SK-N-SH (cell line): ENCODE measurements at regions not wholly inside any gene's neighbourhood (a gene's known extent, or its start where the extent isn't known, plus 50 kb on each side); places are given as distances from the start of the nearest gene placed in this dataset.

Experiments used
- CTCF ChIA-PET: fragments of 300-600, 350-600 bp; formaldehyde crosslinking; extraction: SDS; loops from one replicate; lab custom pipeline; 2021; lab: Yijun Ruan, JAX
- POLR2A ChIA-PET: fragments of 350-600 bp; sonication (Branson Sonifier 250); formaldehyde crosslinking; extraction: SDS; loops from one replicate; lab custom pipeline; 2020; ENCODE audit warnings: antibody characterized with exemption, inconsistent platforms; lab: Yijun Ruan, JAX
- DNase-seq: peaks from one replicate; pipeline ENCODE4 v3.0.0; 2012
- H2AFZ ChIP-seq: fragments of 200-600 bp; sonication (generic); 2 replicates; pipeline ENCODE4 v1.8.1; 2016; ENCODE audit warnings: antibody characterized with exemption, mild to moderate bottlenecking, low read depth
- H3F3A ChIP-seq: fragments of 200-600 bp; sonication (generic); replicated peaks from 2 replicates; pipeline ENCODE3; 2016; ENCODE audit warnings: antibody characterized with exemption, mild to moderate bottlenecking; ENCODE audit not compliant: insufficient read depth
- H3K27ac ChIP-seq, 2 experiments: fragments of 200-500 bp in 1 of 2; fragments of 200-600 bp in 1 of 2; sonication (Bioruptor generic) in 1 of 2; sonication (generic), shearing (Covaris generic) in 1 of 2; 2 replicates each; pipeline versions ENCODE4 v1.5.1 to v1.6.1; 2014 to 2016; ENCODE audit warnings: low read depth in 2 of 2, inconsistent platforms in 1 of 2, low read length in 1 of 2, mild to moderate bottlenecking in 1 of 2, mixed read lengths in 1 of 2
- H3K27me3 ChIP-seq: fragments of 200-600 bp; sonication (generic), shearing (Covaris generic); 2 replicates; pipeline ENCODE4 v1.6.1; 2016; ENCODE audit warnings: mixed run types; ENCODE audit not compliant: insufficient read depth
- H3K36me3 ChIP-seq, 2 experiments: fragments of 200-500 bp in 1 of 2; fragments of 200-600 bp in 1 of 2; sonication (Bioruptor generic) in 1 of 2; sonication (generic) in 1 of 2; replicated peaks in 1 of 2; 2 replicates each; pipeline versions ENCODE3 to v1.5.1; 2014 to 2016; ENCODE audit warnings: low read length in 1 of 2, mild to moderate bottlenecking in 1 of 2; ENCODE audit not compliant: insufficient read depth in 2 of 2, control insufficient read depth in 1 of 2
- H3K4me1 ChIP-seq, 2 experiments: fragments of 200-500 bp in 1 of 2; fragments of 200-600 bp in 1 of 2; sonication (Bioruptor generic) in 1 of 2; sonication (generic), shearing (Covaris generic) in 1 of 2; 2 replicates each; pipeline versions ENCODE4 v1.5.1 to v1.6.1; 2014 to 2016; ENCODE audit warnings: low read depth in 1 of 2, low read length in 1 of 2, mixed run types in 1 of 2; ENCODE audit not compliant: insufficient read depth in 2 of 2, control insufficient read depth in 1 of 2
- H3K4me2 ChIP-seq: fragments of 200-600 bp; sonication (generic), shearing (Covaris generic); 2 replicates; pipeline ENCODE4 v1.6.1; 2017; ENCODE audit warnings: mixed run types
- H3K4me3 ChIP-seq, 2 experiments: fragments of 200-500 bp in 1 of 2; fragments of 200-600 bp in 1 of 2; sonication (Bioruptor generic) in 1 of 2; sonication (generic), shearing (Covaris generic) in 1 of 2; 2 replicates each; pipeline versions ENCODE4 v1.5.1 to v1.8.1; 2014 to 2016; ENCODE audit warnings: low read depth in 2 of 2, inconsistent platforms in 1 of 2, low read length in 1 of 2, mild to moderate bottlenecking in 1 of 2, mixed read lengths in 1 of 2, moderate library complexity in 1 of 2
- H3K79me2 ChIP-seq: fragments of 200-600 bp; sonication (generic); 2 replicates; pipeline ENCODE4 v1.8.1; 2017; ENCODE audit warnings: mild to moderate bottlenecking; ENCODE audit not compliant: insufficient read depth
- H3K9ac ChIP-seq: fragments of 200-600 bp; sonication (generic); 2 replicates; pipeline ENCODE4 v1.6.1; 2017; ENCODE audit warnings: mixed run types
- H3K9me2 ChIP-seq: fragments of 200-600 bp; sonication (generic); 2 replicates; pipeline ENCODE4 v1.6.1; 2017; ENCODE audit warnings: mixed run types
- H3K9me3 ChIP-seq: fragments of 200-600 bp; sonication (generic); 2 replicates; pipeline ENCODE4 v1.6.1; 2017; ENCODE audit warnings: mixed run types, mild to moderate bottlenecking, moderate library complexity
- H4K20me1 ChIP-seq: fragments of 200-600 bp; sonication (generic); 2 replicates; pipeline ENCODE4 v1.6.1; 2017; ENCODE audit warnings: mild to moderate bottlenecking, mixed run types; ENCODE audit not compliant: insufficient read depth
- ELF1 ChIP-seq: IDR thresholded peaks from 2 replicates; pipeline ENCODE4 v1.4.0; 2012
- EZH2phosphoT487 ChIP-seq: fragments of 200-600 bp; sonication (generic); IDR thresholded peaks from 2 replicates; pipeline ENCODE4 v1.6.1; 2017; ENCODE audit warnings: low read depth, mixed run types, mild to moderate bottlenecking, antibody characterized with exemption, moderate library complexity, borderline replicate concordance
- FOSL2 ChIP-seq: IDR thresholded peaks from 2 replicates; pipeline ENCODE4 v1.4.0; 2012; ENCODE audit warnings: low read depth, mild to moderate bottlenecking, moderate library complexity, borderline replicate concordance
- FOXJ3 ChIP-seq: sonication (generic); formaldehyde crosslinking; IDR thresholded peaks from 2 replicates; pipeline ENCODE4 v1.5.1; 2020; ENCODE audit warnings: mild to moderate bottlenecking, missing genetic modification reagents
- FOXM1 ChIP-seq: IDR thresholded peaks from 2 replicates; pipeline ENCODE4 v1.4.0; 2012; ENCODE audit warnings: low read depth, mild to moderate bottlenecking
- GABPA ChIP-seq: IDR thresholded peaks from 2 replicates; pipeline ENCODE4 v1.4.0; 2012; ENCODE audit warnings: low read depth, mild to moderate bottlenecking
- GATA2 ChIP-seq: sonication (generic); formaldehyde crosslinking; IDR thresholded peaks from 2 replicates; pipeline ENCODE4 v1.5.0; 2020; ENCODE audit warnings: mild to moderate bottlenecking, missing genetic modification reagents
- JUND ChIP-seq: IDR thresholded peaks from 2 replicates; pipeline ENCODE4 v1.4.0; 2012
- MEF2A ChIP-seq: IDR thresholded peaks from 2 replicates; pipeline ENCODE4 v1.4.0; 2012; ENCODE audit warnings: low read depth, borderline replicate concordance
- NFIC ChIP-seq: IDR thresholded peaks from 2 replicates; pipeline ENCODE4 v1.4.0; 2012; ENCODE audit warnings: borderline replicate concordance
- NRF1 ChIP-seq: IDR thresholded peaks from 2 replicates; pipeline ENCODE4 v1.6.1; 2012; ENCODE audit warnings: low read depth, mild to moderate bottlenecking, low read length
- RAD21 ChIP-seq: IDR thresholded peaks from 2 replicates; pipeline ENCODE4 v1.6.1; 2012; ENCODE audit warnings: mild to moderate bottlenecking, low read length
- RCOR1 ChIP-seq: fragments of 150-350 bp; IDR thresholded peaks from 2 replicates; pipeline ENCODE4 v1.6.1; 2017; ENCODE audit warnings: antibody characterized with exemption, low read length
- RFX5 ChIP-seq: IDR thresholded peaks from 2 replicates; pipeline ENCODE4 v1.6.1; 2012; ENCODE audit warnings: mild to moderate bottlenecking, improper control_type of control experiment, low read length
- TCF12 ChIP-seq: IDR thresholded peaks from 2 replicates; pipeline ENCODE4 v1.4.0; 2012
- USF2 ChIP-seq: fragments of 150-350 bp; IDR thresholded peaks from 2 replicates; pipeline ENCODE4 v1.6.1; 2017; ENCODE audit warnings: antibody characterized with exemption, low read length, low read depth, borderline replicate concordance
- WGBS: methylation state at CpG from one replicate; pipeline ENCODE4 v1.1.6; 2017; ENCODE audit warnings: low lambda C conversion rate; 5-methylcytosine and 5-hydroxymethylcytosine counted together
- TF ChIP-seq, protein P1 (sequence below): fragments of 150-350 bp; IDR thresholded peaks from 2 replicates; pipeline ENCODE4 v1.6.1; 2016; ENCODE audit warnings: mild to moderate bottlenecking, low read depth, low read length
- TF ChIP-seq, protein P2 (sequence below): IDR thresholded peaks from 2 replicates; pipeline ENCODE4 v1.4.0; 2012; ENCODE audit warnings: low read depth
- TF ChIP-seq, protein P3 (sequence below): IDR thresholded peaks from 2 replicates; pipeline ENCODE4 v1.4.0; 2012; ENCODE audit warnings: low read depth, borderline replicate concordance
- TF ChIP-seq, protein P4 (sequence below): IDR thresholded peaks from 2 replicates; pipeline ENCODE4 v1.6.1; 2012; ENCODE audit warnings: mild to moderate bottlenecking, low read depth, low read length, moderate library complexity

DNA sequence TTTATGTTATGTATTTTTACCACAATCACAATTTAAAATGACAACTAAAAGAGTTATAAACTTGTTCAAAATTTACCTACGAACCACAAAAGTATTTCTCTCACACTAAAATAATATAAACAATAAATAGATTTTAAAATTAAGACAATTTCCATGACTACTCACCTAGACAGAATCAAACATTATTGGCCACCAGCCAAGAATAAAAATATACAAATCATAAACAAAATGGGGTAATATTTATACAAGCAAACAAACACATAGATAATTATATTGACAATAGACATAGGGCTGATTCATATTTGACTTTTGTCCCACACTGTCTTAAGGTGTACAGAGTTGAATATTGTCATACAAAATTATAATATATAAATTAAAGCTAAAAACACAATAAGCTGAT lies 119.6 kb upstream of the ZNF92 start:
- H3K36me3 ChIP-seq = no peaks in the 10 kb centered on the region
- no peak overlapping the region for H3K9ac ChIP-seq
- no peak overlapping the region for H3K4me2 ChIP-seq
- H3F3A ChIP-seq = no peaks in the 10 kb centered on the region
- H3K9me3 ChIP-seq = no peaks in the 10 kb centered on the region
- H4K20me1 ChIP-seq = no peaks in the 10 kb centered on the region
- peaks cover 0 to 13% of the 10 kb centered on the region in 2 experiments; a peak in 1 of 4 replicates for H3K4me1 ChIP-seq
- TF ChIP-seq FOSL2 (no peak), USF2 (no peak), NRF1 (no peak), ELF1 (no peak), FOXM1 (no peak), MEF2A (no peak), RAD21 (no peak), RCOR1 (no peak), JUND (no peak), RFX5 (no peak), NFIC (no peak), FOXJ3 (no peak), GATA2 (no peak), GABPA (no peak), EZH2phosphoT487 (no peak), TCF12 (no peak)
- TF ChIP-seq, protein P1, sequence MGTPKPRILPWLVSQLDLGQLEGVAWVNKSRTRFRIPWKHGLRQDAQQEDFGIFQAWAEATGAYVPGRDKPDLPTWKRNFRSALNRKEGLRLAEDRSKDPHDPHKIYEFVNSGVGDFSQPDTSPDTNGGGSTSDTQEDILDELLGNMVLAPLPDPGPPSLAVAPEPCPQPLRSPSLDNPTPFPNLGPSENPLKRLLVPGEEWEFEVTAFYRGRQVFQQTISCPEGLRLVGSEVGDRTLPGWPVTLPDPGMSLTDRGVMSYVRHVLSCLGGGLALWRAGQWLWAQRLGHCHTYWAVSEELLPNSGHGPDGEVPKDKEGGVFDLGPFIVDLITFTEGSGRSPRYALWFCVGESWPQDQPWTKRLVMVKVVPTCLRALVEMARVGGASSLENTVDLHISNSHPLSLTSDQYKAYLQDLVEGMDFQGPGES = no peak
- TF ChIP-seq, protein P2, sequence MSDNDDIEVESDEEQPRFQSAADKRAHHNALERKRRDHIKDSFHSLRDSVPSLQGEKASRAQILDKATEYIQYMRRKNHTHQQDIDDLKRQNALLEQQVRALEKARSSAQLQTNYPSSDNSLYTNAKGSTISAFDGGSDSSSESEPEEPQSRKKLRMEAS = no peak
- TF ChIP-seq, protein P3, sequence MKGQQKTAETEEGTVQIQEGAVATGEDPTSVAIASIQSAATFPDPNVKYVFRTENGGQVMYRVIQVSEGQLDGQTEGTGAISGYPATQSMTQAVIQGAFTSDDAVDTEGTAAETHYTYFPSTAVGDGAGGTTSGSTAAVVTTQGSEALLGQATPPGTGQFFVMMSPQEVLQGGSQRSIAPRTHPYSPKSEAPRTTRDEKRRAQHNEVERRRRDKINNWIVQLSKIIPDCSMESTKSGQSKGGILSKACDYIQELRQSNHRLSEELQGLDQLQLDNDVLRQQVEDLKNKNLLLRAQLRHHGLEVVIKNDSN = no peak
- TF ChIP-seq, protein P4, sequence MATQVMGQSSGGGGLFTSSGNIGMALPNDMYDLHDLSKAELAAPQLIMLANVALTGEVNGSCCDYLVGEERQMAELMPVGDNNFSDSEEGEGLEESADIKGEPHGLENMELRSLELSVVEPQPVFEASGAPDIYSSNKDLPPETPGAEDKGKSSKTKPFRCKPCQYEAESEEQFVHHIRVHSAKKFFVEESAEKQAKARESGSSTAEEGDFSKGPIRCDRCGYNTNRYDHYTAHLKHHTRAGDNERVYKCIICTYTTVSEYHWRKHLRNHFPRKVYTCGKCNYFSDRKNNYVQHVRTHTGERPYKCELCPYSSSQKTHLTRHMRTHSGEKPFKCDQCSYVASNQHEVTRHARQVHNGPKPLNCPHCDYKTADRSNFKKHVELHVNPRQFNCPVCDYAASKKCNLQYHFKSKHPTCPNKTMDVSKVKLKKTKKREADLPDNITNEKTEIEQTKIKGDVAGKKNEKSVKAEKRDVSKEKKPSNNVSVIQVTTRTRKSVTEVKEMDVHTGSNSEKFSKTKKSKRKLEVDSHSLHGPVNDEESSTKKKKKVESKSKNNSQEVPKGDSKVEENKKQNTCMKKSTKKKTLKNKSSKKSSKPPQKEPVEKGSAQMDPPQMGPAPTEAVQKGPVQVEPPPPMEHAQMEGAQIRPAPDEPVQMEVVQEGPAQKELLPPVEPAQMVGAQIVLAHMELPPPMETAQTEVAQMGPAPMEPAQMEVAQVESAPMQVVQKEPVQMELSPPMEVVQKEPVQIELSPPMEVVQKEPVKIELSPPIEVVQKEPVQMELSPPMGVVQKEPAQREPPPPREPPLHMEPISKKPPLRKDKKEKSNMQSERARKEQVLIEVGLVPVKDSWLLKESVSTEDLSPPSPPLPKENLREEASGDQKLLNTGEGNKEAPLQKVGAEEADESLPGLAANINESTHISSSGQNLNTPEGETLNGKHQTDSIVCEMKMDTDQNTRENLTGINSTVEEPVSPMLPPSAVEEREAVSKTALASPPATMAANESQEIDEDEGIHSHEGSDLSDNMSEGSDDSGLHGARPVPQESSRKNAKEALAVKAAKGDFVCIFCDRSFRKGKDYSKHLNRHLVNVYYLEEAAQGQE = no peak
- TF ChIP-seq, all 33 proteins: peak for 0
- DNase-seq = no peak
- no peaks in the 10 kb centered on the region for H3K79me2 ChIP-seq
- H3K27ac ChIP-seq = no peak overlapping the region
- WGBS = 64% methylated on average over 1 of the region's 1 CpG
- CTCF ChIA-PET = interaction anchor here (1.3 kb wide), 1 partner anchor 54 kb away, joined by 3 read pairs; no protein-coding TSS in a partner anchor
- POLR2A ChIA-PET = no interaction called here
- H3K27me3 ChIP-seq = no peaks in the 10 kb centered on the region; the same call in 1 of the 2 replicates
- H3K4me3 ChIP-seq = no peak overlapping the region
- no peak overlapping the region for H2AFZ ChIP-seq
- 0 out of 2 replicates have a peak, but pooled peaks cover 3% of the 10 kb centered on the region for H3K9me2 ChIP-seq
